ENCODE measurements at regions not wholly inside any gene's neighbourhood (a gene's known extent, or its start where the extent isn't known, plus 50 kb on each side); places are given as distances from the start of the nearest gene placed in this dataset.

GRCh38 chr15:85311647-85312046, 68.8 kb upstream of the AKAP13 start:
- TF ChIP-seq POLR2A (IDR thresholded peaks at IDR 0.05): no peak
- TF ChIP-seq, protein P1, sequence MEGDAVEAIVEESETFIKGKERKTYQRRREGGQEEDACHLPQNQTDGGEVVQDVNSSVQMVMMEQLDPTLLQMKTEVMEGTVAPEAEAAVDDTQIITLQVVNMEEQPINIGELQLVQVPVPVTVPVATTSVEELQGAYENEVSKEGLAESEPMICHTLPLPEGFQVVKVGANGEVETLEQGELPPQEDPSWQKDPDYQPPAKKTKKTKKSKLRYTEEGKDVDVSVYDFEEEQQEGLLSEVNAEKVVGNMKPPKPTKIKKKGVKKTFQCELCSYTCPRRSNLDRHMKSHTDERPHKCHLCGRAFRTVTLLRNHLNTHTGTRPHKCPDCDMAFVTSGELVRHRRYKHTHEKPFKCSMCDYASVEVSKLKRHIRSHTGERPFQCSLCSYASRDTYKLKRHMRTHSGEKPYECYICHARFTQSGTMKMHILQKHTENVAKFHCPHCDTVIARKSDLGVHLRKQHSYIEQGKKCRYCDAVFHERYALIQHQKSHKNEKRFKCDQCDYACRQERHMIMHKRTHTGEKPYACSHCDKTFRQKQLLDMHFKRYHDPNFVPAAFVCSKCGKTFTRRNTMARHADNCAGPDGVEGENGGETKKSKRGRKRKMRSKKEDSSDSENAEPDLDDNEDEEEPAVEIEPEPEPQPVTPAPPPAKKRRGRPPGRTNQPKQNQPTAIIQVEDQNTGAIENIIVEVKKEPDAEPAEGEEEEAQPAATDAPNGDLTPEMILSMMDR (IDR thresholded peaks at IDR 0.05): no peak

All from tibial nerve (tissue), 3 donors.